ENCODE measurements at regions not wholly inside any gene's neighbourhood (a gene's known extent, or its start where the extent isn't known, plus 50 kb on each side); places are given as distances from the start of the nearest gene placed in this dataset.

DNA sequence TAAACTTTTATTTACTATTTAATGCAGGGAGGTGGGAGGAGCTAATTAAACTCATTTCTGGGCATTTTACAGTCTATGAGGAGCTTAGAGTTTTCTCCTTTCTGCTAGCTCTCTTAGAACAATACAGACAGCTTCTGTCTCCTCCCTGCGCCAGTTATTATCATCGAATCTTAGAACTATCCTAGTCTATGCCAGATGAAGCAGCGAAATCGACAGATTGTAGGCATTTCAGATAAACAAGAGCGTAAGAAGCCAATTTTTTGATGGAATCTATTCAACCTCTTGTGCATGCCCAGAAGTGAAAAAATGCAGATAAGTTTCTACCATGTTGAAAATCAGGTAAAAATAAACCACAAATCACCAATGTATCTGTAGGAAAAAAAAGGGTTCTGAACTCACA lies 297.1 kb downstream of the KLF12 start:
- H3K9me3 ChIP-seq (ENCODE audit: low read length): no peaks in the 10 kb centered on the region
- H2AFZ ChIP-seq (ENCODE audit: low read length): no peak overlapping the region
- ChIA-PET CTCF (ENCODE audit: unreplicated experiment) (interaction anchor here (1.0 kb wide), 1 partner anchor 449 kb away, joined by 3 read pairs; no protein-coding TSS in a partner anchor), POLR2A (interaction anchor here (0.6 to 1.0 kb wide), 2 partner anchors 16 to 206 kb away, joined by 3 to 4 read pairs; no protein-coding TSS in a partner anchor)
- DNase-seq (ENCODE audit: low spot score): no peak
- no peak overlapping the region for H3K4me2 ChIP-seq (ENCODE audit: low read length)
- H3K4me1 ChIP-seq (ENCODE audit: insufficient read depth, low read length, poor library complexity, severe bottlenecking): peaks cover 14% of the 10 kb centered on the region
- no peak overlapping the region for H3K27ac ChIP-seq (ENCODE audit: low read depth, low read length, poor library complexity, severe bottlenecking)
- H4K20me1 ChIP-seq (ENCODE audit: insufficient read depth, low read length): no peaks in the 10 kb centered on the region; the same call in 1 of the 2 replicates
- no peaks in the 10 kb centered on the region for H3K36me3 ChIP-seq (ENCODE audit: insufficient read depth, low read length)
- BruUV-seq (replicated peaks): no TSS peak
- intact Hi-C loops (cut with micrococcal nuclease; ENCODE audit: unreplicated experiment): loop anchor here (5.0 kb wide), 2 partner anchors 205 to 1380 kb away; no protein-coding TSS in a partner anchor
- H3K79me2 ChIP-seq (ENCODE audit: insufficient read depth, low read depth, low read length): no peaks in the 10 kb centered on the region
- no peak overlapping the region for H3K4me3 ChIP-seq (ENCODE audit: low read depth, low read length, poor library complexity, severe bottlenecking)
- no peaks in the 10 kb centered on the region for H3K9me2 ChIP-seq (ENCODE audit: insufficient read depth, low read length)
- no peak for TF ChIP-seq EZH2phosphoT487 (IDR thresholded peaks at IDR 0.05; ENCODE audit: borderline replicate concordance, low read depth, low read length)
- TF ChIP-seq, protein P1, sequence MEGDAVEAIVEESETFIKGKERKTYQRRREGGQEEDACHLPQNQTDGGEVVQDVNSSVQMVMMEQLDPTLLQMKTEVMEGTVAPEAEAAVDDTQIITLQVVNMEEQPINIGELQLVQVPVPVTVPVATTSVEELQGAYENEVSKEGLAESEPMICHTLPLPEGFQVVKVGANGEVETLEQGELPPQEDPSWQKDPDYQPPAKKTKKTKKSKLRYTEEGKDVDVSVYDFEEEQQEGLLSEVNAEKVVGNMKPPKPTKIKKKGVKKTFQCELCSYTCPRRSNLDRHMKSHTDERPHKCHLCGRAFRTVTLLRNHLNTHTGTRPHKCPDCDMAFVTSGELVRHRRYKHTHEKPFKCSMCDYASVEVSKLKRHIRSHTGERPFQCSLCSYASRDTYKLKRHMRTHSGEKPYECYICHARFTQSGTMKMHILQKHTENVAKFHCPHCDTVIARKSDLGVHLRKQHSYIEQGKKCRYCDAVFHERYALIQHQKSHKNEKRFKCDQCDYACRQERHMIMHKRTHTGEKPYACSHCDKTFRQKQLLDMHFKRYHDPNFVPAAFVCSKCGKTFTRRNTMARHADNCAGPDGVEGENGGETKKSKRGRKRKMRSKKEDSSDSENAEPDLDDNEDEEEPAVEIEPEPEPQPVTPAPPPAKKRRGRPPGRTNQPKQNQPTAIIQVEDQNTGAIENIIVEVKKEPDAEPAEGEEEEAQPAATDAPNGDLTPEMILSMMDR (conservative IDR thresholded peaks at IDR 0.05; ENCODE audit: low read length): no peak

- no TSS peak for BruUV-seq (replicated peaks)
- Histone ChIP-seq H3K27ac (ENCODE audit: low read depth, low read length, poor library complexity, severe bottlenecking) (no peak overlapping the region), H3K4me2 (ENCODE audit: low read length) (peak overlapping the region; percentile 9; the same call in 1 of the 2 replicates), H3K9me3 (ENCODE audit: low read length) (no peaks in the 10 kb centered on the region), H3K9me2 (ENCODE audit: insufficient read depth, low read length) (no peaks in the 10 kb centered on the region), H3K4me1 (ENCODE audit: insufficient read depth, low read length, poor library complexity, severe bottlenecking) (peaks cover 14% of the 10 kb centered on the region), H2AFZ (ENCODE audit: low read length) (no peak overlapping the region), H4K20me1 (ENCODE audit: insufficient read depth, low read length) (no peaks in the 10 kb centered on the region; the same call in 1 of the 2 replicates), H3K36me3 (ENCODE audit: insufficient read depth, low read length) (no peaks in the 10 kb centered on the region), H3K4me3 (ENCODE audit: low read depth, low read length, poor library complexity, severe bottlenecking) (no peak overlapping the region), H3K79me2 (ENCODE audit: insufficient read depth, low read depth, low read length) (no peaks in the 10 kb centered on the region)
- POLR2A ChIA-PET: interaction anchor here (0.6 to 1.1 kb wide), 8 partner anchors 10 to 1837 kb away, joined by 3 to 6 read pairs (median 4); no protein-coding TSS in a partner anchor
- peak; percentile 73 for DNase-seq (ENCODE audit: low spot score)
- CTCF ChIA-PET (ENCODE audit: unreplicated experiment): no interaction called here
- intact Hi-C loops (cut with micrococcal nuclease; ENCODE audit: unreplicated experiment): loop anchor here (1.0 to 5.0 kb wide), 4 partner anchors 207 to 1382 kb away; no protein-coding TSS in a partner anchor
- TF ChIP-seq, protein P1 (conservative IDR thresholded peaks at IDR 0.05; ENCODE audit: low read length): peak; percentile 88
- no peak for TF ChIP-seq EZH2phosphoT487 (IDR thresholded peaks at IDR 0.05; ENCODE audit: borderline replicate concordance, low read depth, low read length)
These were observed 299.0 kb downstream of the KLF12 start for GRCh38 chr13:73835138-73835721.
